Skeletal muscle cell (primary cell): ENCODE measurements at regions not wholly inside any gene's neighbourhood (a gene's known extent, or its start where the extent isn't known, plus 50 kb on each side); places are given as distances from the start of the nearest gene placed in this dataset.
"Not testable (repeated sequence)": the region's sequence is repeated elsewhere in the genome, so short reads cannot be mapped to it uniquely, and the experiment has no call there.

Source experiments
- DNase-seq: peaks from one replicate; pipeline ENCODE4 v3.0.0-alpha.2; 2010; ENCODE audit warnings: low read depth
- H3K4me3 ChIP-seq: 2 replicates; pipeline ENCODE4 v1.5.1; 2011; ENCODE audit warnings: low read depth, mild to moderate bottlenecking, control low read depth, low read length, moderate library complexity

DNA sequence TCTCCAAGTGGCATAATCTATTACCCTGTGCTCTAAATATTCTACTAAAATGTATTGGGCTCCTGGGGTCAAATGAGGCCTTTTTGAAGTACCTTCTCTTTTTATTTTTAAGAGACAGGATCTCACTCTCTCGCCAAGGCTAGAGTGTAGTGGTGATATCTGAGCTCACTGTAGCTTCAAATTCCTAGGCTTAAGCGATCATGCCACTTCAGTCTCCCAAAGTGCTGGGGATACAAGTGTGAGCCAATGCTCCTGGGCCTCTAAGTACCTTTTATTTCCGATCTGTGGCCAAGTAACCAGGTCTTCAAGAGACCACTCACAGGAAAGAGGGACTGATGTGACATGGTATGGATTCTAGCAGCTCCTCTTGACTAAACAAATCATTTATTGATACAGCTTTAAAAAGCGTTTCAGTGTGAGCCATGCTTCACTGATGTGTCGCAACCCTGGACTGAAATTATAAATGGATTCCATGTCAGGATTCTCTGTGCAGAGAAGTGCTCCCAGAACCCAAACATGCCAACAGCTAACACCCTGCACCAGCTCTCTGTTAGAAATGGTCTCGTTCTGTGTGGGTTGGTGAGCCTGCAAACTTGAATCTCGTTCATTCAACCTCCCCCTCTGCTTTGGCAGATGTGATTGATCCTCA, 477.8 kb downstream of the HINT1 start:
- no peak overlapping the region for H3K4me3 ChIP-seq
- no peak for DNase-seq

DNA sequence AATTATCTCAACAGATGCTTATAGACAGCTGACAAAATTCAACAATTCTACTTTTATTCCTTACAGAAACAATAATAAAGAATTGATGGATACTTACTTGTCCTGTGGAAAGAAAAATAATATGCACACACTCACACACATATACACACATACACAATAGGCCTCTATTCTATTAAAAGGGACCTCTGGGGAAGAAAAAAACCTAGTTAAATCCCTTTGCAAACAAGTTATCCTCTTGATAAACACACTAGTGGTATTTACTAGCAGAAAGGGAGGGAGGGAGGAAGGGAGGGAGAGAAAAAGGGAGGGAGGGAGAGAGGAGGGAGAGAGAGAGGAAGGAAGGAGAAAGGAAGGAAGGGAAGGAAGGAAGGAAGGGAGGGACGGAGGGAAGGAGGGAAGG, 486.4 kb downstream of the HINT1 start:
- H3K4me3 ChIP-seq: no peak overlapping the region
- DNase-seq: no peak

DNA sequence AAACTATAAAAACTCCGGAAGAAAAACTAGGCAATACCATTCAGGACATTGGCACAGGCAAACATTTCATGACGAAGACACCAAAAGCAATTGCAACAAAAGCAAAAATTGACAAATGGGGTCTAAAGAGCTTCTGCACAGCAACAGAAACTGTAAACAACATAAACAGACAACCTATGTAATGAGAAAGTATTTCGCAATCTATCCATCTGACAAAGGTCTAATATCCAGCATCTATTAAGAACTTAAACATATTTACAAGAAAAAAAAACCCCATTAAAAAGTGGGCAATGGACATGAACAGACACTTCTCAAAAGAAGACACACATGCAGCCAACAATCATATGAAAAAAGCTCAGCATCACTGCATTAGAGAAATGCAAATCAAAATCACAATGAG, 498.6 kb downstream of the HINT1 start:
- H3K4me3 ChIP-seq: no peak overlapping the region
- DNase-seq: no peak

DNA sequence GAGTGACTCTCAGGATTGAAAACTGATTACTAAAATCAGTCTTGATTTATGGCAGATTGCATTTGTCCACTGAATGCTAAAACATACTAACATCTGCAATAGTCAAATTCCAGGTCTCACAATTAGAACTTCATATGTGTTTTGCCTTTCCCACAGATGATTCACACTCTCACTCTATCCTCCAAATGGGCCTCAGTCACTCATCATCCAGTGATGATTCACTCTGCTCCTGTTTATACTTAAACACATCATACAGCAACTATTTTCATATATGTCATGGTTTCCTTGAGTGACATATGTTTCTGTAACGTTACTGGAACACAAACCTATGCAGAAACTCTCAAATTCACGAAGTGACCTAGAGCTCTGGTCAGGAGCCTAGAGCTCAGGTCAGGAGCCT, 512.9 kb downstream of the HINT1 start:
- peak; percentile 89 for DNase-seq
- no peak overlapping the region for H3K4me3 ChIP-seq

DNA sequence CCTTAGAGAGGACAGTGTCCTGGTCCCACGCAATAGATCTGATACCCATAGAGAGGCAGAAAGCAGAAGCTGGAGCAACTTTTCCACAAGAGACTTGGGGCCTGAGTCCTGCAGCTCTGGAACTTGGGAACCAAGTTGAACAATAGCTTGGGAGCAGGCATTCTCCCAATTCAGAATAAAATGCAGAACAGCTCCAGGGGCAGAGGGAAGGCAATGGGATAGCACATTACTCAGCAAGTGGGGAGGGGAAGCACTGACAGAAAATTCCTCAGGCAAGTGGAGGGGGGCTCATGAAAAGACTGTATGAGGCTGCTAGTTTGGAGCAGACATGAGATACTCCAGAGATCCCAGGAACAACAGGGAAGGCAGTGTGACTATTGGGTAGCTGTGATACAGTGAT, 513.6 kb downstream of the HINT1 start:
- DNase-seq: no peak
- no peak overlapping the region for H3K4me3 ChIP-seq

DNA sequence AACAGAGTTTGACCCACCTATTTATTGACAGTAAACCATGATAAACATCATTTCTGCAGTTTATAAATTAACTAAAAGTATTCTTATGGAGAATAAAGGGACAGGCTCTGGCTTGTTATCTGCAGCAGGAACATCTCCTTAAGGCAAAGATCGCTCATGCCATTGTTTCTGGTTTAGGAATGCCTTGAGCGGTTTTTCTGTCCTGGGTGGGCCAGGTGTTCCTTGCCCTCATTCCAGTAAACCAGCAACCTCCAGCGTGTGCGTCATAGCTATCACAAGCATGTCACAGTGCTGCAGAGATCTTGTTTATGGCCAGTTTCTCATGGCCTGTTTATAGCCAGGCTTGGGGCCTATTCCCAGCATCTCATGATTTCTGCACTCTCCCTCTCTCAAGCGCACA, 521.7 kb downstream of the HINT1 start:
- no peak for DNase-seq
- H3K4me3 ChIP-seq: no peak overlapping the region

DNA sequence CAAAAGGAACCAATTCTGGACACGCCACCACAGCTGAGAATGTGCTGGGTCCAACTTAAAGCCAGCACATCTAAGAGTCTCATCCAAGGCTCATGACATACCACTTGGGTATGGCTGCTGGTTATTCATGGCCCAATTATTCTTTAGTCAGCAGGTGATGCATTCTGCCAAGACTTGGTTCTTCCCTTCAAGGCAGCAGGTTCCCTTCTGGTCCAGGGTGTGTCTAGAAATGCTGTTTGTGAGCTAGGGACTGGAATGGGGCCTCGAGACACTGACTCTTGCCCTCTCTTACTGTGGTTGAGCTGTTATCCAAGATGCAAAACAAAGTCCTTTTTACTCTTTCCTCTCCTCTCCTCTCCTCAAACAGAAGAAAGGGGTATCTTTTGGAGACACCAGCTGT, 522.6 kb downstream of the HINT1 start:
- DNase-seq: no peak
- no peak overlapping the region for H3K4me3 ChIP-seq

DNA sequence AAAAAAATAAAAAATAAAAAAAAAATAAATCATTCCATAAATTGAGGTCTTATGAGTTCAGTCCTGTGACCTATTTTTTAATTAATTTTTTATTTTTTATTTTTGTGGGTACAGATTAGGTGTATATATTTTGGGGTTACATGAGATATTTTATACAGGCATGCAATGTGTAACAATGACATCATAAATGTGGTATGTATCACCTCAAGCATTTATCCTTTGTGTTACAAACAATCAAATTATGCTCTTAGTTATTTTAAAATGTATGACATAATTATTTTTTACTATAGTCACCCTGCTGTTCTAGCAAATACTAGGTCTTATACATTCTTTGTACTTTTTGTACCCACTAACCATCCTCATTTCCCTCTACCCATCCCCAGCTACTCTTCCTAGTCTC, 537.9 kb downstream of the HINT1 start:
- DNase-seq: no peak
- no peak overlapping the region for H3K4me3 ChIP-seq

DNA sequence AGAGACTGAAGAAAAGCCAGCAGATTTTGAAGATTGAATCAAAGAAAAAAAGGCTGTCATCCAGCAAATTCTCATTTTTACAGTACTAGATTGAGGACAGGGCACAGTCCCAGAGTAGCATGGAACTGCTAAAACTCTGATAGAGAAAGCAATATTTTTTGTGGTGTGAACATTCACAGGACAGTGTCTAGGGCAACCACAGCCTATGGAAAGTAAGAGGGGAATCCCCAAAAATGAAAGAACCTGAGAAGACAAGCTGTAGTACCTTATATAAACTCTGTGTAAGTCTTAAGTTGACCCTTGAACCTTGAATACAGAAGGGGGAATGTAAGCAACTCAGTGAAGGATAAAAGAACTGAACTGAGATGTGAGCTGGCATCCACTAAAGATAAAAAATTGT, 540.3 kb downstream of the HINT1 start:
- H3K4me3 ChIP-seq: no peak overlapping the region
- no peak for DNase-seq

DNA sequence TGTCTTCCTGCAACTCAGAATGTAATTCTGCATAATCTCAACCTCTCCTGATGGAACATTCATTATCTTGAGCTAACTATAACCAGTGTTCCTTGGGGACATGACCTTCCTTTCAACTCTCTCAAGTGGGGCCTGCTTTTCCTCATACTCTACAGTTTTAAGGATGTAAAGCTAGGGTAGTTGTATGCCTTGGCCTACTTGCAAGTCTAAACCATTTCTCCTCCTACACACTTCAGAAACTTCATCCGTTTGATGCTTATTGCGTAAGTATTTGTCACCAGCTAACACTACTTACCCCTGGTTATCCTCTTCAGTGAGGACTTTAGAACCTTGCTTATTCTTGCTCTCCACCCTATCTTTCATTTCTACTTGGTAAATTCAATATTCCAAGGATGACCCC, 548.9 kb downstream of the HINT1 start:
- H3K4me3 ChIP-seq: no peak overlapping the region
- DNase-seq: peak; percentile 85

DNA sequence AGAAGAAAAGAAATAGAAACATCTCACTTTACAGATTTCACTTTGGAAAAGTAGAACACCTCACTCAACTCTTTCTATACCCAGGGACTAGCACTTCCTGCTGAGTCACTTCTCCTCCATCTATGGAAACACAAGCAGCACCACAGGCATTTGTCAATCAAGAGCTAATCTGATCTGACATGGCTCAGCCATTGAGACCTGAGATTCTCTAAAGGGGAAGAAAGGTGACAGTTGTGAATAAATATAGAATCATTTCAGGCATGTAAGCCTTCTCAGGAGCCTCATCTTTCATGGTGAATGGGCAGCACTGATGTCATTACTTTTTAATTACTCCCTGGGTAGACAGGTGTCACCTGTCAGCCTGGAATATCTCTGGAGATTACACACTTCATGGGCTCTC, 559.8 kb downstream of the HINT1 start:
- no peak overlapping the region for H3K4me3 ChIP-seq
- DNase-seq: no peak

DNA sequence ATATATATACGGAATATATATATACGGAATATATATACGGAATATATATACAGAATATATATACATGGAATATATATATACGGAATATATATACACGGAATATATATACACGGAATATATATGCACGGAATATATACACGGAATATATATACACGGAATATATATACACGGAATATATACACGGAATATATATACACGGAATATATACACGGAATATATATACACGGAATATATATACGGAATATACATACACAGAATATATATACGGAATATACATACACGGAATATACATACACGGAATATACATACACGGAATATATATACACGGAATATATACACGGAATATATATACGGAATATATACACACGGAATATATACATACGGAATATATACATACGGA, 568.4 kb downstream of the HINT1 start:
- DNase-seq, H3K4me3 ChIP-seq: not testable (repeated sequence)

DNA sequence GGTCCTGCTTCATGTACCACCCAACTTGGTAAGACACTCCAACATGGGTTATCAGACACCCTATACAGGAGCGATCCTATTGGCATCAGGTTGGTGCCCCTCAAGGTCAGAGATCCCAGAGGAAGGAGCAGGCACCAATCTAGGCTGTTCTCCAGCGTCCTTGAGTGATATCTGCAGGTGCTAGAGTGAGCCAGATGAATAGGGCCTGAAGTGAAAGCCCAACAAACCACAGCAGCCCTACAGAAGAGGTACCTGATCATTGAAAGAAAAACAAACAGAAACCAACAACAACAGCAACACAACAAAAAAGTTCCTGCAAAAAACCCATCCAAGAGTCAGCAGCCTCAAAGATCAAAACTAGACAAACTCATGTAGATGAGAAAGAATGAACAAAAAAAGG, 584.8 kb downstream of the HINT1 start:
- no peak for DNase-seq
- no peak overlapping the region for H3K4me3 ChIP-seq

DNA sequence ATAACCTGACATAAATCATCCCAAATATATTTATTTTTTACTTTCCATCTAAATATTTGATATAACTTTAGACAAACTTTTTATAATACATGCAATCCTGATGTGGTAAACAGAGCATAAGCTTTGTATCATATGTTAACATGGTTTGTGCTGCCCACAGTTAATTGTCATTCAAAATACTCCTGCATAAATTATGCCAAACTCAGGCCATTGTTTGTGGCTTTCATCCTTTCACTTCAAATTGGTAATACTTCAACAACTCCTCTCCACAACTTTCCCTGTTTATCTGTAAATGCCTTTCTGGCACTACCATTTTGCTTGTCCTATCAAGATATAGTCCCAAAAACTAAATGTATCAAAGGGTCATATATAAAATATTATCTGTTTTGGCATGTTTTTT, 586.7 kb downstream of the HINT1 start:
- DNase-seq: no peak
- no peak overlapping the region for H3K4me3 ChIP-seq

DNA sequence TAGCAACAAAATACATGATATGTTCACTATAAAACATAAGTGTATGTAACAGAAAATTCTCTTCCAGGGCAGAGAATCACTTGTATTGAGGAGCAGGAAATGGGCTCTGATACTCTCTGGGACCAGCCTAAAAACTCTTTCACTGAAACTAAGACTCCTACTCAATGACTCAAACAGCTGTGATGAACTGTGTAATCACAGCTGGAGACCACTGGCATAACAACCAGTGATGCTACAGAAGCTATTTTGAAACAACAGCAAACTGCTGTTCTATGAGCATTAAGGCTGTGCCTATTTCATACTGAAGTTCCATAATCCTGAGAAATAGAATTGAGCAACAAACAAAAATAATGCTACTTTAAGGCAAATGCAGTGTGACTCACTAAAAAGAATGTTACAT, 594.0 kb downstream of the HINT1 start:
- no peak overlapping the region for H3K4me3 ChIP-seq
- DNase-seq: peak; percentile 57

DNA sequence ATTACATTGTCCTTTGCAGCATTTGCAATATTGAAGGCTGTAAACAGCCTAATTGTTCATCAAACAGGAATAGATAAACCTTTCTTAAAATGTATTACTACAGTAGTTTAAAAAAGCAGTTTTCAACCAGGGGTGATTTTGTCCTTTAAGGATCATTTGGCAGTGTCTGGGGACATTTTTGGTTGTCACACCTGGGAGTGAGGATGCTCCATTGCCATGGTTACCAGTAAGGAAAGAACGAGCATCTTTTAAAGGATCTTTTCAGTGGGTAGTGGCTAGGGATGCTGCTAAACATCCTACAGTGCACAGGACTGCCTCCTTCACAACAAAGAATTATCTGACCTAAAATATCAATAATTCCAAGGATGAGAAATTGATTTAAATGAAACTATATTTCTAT, 596.3 kb downstream of the HINT1 start:
- H3K4me3 ChIP-seq: no peak overlapping the region
- DNase-seq: no peak

DNA sequence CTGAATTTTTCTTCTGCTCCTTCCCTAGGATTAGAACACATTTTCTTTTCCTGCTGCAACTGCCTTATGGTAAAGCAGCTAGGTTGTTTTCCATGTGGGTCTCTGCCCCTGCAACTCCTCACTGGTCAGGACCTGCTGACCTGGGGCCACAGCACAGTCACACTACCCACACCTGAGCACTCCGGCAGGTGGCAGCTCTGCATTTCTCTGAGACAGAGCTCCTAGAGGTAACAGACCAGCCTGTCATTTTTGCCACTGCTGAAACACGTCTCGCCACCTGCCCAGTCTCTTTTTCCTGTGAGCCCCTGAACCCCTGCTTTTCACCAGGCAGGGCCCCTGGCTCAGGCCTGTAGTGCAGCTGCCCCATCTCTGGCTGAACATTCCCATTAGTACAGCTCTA, 609.6 kb downstream of the HINT1 start:
- no peak overlapping the region for H3K4me3 ChIP-seq
- no peak for DNase-seq

DNA sequence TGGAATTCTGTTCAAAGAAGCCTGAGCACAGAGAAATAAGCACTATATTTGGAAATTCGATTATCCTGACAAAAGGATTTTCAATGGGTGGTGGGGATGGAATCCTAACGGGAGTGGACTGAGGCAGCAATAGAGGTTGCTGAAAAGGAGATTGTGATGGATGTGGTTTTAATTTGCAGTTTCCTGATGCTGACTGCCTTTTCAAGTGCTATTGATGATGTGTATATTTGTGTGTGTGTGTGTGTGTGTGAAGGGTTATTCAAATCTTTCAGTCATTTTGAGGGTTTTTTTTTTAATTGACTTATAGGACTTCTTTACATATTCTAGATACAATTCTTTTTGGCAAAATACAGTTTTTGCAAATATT, 614.5 kb downstream of the HINT1 start:
- no peak overlapping the region for H3K4me3 ChIP-seq
- no peak for DNase-seq

DNA sequence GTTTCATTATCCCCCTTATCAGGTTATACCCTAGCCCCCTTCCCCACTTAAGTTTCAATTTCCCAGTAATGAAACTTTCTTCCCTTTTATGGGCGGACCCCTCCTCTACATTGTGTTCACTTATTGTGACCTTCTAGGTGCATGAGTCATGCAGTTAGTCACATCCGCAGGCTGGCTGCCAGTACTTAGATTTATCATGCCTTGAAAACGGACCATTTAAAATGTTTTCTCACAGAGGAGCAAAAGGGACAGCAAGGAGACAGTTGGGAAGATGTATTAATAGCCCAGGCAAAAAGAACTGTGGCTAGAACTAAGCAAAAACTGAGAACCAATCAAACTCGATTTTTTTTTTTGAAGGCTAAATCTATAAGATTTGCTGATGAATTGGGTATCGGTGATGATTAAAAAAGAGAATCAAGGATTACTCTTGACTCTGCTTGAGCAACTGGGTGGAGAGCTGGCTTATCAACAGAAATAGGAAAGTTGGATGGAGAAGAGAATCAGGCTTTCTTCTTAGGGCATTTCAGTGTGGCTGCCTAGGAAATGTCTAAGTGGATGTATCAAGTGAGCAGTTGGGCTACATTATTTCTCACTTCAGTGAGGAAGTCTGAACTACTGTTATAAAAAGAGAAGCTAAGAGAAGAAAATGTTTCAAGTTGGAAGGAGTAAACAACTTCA, 615.0 kb downstream of the HINT1 start:
- no peak overlapping the region for H3K4me3 ChIP-seq
- DNase-seq: peak; percentile 76

DNA sequence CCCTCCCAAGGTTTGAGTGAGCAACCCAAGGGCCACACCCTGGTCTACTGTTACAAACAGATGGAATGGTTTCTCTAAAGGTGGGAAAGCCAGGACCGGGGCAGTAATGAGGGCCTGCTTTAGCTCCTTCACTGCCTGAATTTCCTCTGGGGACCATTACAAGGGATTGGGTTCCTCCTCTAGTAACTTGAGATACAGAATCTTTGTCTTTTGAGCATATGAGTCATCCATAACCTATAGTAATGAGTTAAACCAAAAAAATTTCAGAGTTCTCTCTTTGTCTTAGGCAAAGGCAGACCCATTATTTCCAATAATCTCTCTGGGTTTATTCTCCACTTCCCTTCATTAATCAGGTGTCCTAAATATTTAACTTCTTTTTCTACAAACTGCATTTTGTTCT, 618.8 kb downstream of the HINT1 start:
- no peak overlapping the region for H3K4me3 ChIP-seq
- no peak for DNase-seq

DNA sequence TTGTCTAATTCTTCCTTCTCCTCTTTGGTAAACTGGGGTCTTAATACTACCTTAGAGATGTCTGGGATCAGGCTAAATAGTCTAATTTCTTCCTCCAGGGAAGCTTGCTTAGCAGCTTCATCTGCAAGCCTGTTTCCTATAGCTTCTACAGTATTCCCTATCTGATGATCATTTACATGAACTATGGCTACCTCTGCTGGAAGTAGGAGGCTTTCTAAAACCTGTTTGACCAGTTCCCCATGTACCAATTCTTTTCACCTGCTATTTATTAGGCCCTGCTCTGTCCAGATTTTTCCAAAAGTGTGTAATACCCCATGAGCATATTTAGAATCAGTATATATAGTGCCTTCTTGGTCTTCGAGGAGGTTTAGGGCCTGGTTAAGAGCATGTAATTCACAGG, 619.8 kb downstream of the HINT1 start:
- no peak overlapping the region for H3K4me3 ChIP-seq
- no peak for DNase-seq
